ENCODE measurements at regions not wholly inside any gene's neighbourhood (a gene's known extent, or its start where the extent isn't known, plus 50 kb on each side); places are given as distances from the start of the nearest gene placed in this dataset.
A peak's percentile ranks its signal among the peaks of the same experiment; 100 is the strongest.

DNA sequence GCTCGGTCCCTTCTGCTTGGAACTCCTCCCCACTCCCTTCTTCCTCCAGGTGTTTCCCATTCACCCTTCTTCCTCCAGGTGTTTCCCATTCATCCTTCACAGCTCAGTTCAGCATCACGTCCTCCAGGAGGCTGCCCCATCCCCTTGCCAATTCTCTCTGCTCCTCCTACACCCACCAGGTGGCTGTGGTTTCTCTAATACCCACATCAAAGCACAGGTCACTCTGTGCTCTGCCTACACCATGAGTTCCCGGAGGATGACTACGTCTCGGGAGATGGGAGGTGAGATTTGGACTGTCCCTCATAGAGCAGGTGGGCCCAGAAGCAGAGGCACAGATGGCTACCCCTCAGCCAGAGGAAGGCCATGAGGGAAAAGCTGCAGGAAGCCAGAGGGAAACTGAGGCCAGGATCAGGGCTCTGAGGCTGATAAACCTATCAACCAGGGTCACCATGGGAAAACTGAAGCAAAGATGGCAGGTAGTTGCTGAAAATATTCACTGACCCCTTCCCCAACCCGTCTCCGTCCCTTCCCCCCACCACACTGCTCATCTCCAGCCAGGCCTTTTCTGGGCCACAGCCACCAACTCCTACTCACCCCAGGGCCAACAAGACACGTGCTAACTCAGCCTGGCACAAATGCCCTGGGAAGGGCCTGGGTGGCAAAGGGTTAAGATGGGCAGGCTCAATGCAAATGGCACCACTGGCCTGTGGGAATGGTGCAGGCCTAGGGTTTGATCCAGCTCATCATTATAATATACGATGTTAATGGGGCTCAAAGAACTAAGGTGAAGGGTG, 56.6 kb upstream of the CPXM2 start:
- Histone ChIP-seq H4K8ac (replicated peaks; ENCODE audit: insufficient read length, low read depth, low read length) (no peak overlapping the region), H3T11ph (ENCODE audit: low read length) (no peak overlapping the region), H3K23me2 (ENCODE audit: insufficient read length, low read depth, low read length, poor library complexity, severe bottlenecking) (no peaks in the 10 kb centered on the region), H3K23ac (ENCODE audit: insufficient read length, low read depth, low read length) (no peak overlapping the region), H3K14ac (ENCODE audit: insufficient read depth, low read length) (no peak overlapping the region), H3K9me3 (ENCODE audit: control insufficient read depth, low read depth, low read length) (no peaks in the 10 kb centered on the region), H3K27me3 (ENCODE audit: insufficient read depth, low read length) (no peaks in the 10 kb centered on the region), H2AFZ (ENCODE audit: low read length) (no peak overlapping the region), H3K4ac (ENCODE audit: low read depth, low read length) (no peak overlapping the region), H2BK5ac (ENCODE audit: insufficient read length, low read length) (no peak overlapping the region), H4K5ac (ENCODE audit: insufficient read length, low read depth, low read length) (no peak overlapping the region), H2BK120ac (ENCODE audit: low read depth, low read length, poor library complexity, severe bottlenecking) (no peak overlapping the region), H3K4me2 (ENCODE audit: insufficient read depth, insufficient read length, low read length) (no peak overlapping the region), H2BK20ac (ENCODE audit: low read depth, low read length, poor library complexity, severe bottlenecking) (no peak overlapping the region), H3K4me1 (ENCODE audit: insufficient read depth, low read length) (peaks cover 3% of the 10 kb centered on the region; the same call in 1 of the 2 replicates), H3K79me1 (ENCODE audit: insufficient read depth, low read depth, low read length, poor library complexity, severe bottlenecking) (no peaks in the 10 kb centered on the region), H4K91ac (ENCODE audit: insufficient read length, low read depth, low read length) (no peak overlapping the region), H3K79me2 (ENCODE audit: insufficient read depth, low read length) (no peaks in the 10 kb centered on the region), H2AK5ac (ENCODE audit: insufficient read length, low read length) (no peak overlapping the region), H3K27ac (ENCODE audit: insufficient read length, low read depth, low read length) (no peak overlapping the region), H3K9ac (ENCODE audit: extremely low read depth, insufficient read length, low read length) (no peak overlapping the region), H3K18ac (ENCODE audit: insufficient read length, low read depth, low read length) (no peak overlapping the region), H2BK12ac (ENCODE audit: insufficient read length, low read depth, low read length) (no peak overlapping the region), H2BK15ac (ENCODE audit: low read depth, low read length) (no peak overlapping the region), H3K56ac (ENCODE audit: insufficient read length, low read depth, low read length) (no peak overlapping the region), H4K20me1 (ENCODE audit: control insufficient read depth, insufficient read depth, insufficient read length) (no peaks in the 10 kb centered on the region)
- H3K9me3 Mint-ChIP-seq = no peaks in the 10 kb centered on the region
- peak; percentile 50 for DNase-seq
- H3K36me3 Mint-ChIP-seq (ENCODE audit: insufficient read depth in 1 of 3, low read depth in 3 of 3) = peaks cover 0 to 4% (median 0%) of the 10 kb centered on the region in 3 experiments; a peak in 2 of 7 replicates
- no peak overlapping the region for H3K4me3 Mint-ChIP-seq
- peak overlapping the region in 1 of 3 experiments; percentile 9; a peak in 1 of 7 replicates for H3K27ac Mint-ChIP-seq
- peaks cover 35 to 37% of the 10 kb centered on the region in 2 experiments for H3K4me1 Mint-ChIP-seq
- no CpG with 5 or more reads among the region's 9 CpGs for WGBS (ENCODE audit: extremely low coverage, insufficient read length, low lambda C conversion rate)
- H3K27me3 Mint-ChIP-seq (ENCODE audit: low read depth) = peaks cover 1% of the 10 kb centered on the region
- TF ChIP-seq, protein P1, sequence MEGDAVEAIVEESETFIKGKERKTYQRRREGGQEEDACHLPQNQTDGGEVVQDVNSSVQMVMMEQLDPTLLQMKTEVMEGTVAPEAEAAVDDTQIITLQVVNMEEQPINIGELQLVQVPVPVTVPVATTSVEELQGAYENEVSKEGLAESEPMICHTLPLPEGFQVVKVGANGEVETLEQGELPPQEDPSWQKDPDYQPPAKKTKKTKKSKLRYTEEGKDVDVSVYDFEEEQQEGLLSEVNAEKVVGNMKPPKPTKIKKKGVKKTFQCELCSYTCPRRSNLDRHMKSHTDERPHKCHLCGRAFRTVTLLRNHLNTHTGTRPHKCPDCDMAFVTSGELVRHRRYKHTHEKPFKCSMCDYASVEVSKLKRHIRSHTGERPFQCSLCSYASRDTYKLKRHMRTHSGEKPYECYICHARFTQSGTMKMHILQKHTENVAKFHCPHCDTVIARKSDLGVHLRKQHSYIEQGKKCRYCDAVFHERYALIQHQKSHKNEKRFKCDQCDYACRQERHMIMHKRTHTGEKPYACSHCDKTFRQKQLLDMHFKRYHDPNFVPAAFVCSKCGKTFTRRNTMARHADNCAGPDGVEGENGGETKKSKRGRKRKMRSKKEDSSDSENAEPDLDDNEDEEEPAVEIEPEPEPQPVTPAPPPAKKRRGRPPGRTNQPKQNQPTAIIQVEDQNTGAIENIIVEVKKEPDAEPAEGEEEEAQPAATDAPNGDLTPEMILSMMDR (conservative IDR thresholded peaks at IDR 0.05) = no peak; the same call in 2 of the 3 replicates

Data from H9 (cell line).